Neural crest cell (in vitro differentiated cells): ENCODE measurements at regions not wholly inside any gene's neighbourhood (a gene's known extent, or its start where the extent isn't known, plus 50 kb on each side); places are given as distances from the start of the nearest gene placed in this dataset.
"Not testable (repeated sequence)": the region's sequence is repeated elsewhere in the genome, so short reads cannot be mapped to it uniquely, and the experiment has no call there.

Source experiments
- DNase-seq: peaks from one replicate; pipeline ENCODE4 v3.0.0; 2021; ENCODE audit warnings: low read depth, mixed read lengths, low spot score
- H3K27ac Mint-ChIP-seq: one replicate; pipeline ENCODE4 v1.8.0; 2021; ENCODE audit warnings: mild to moderate bottlenecking, mixed read lengths; ENCODE audit not compliant: unreplicated experiment
- H3K27me3 Mint-ChIP-seq: 2 replicates; pipeline ENCODE4 v1.8.0; 2021; ENCODE audit warnings: low read depth, mild to moderate bottlenecking, mixed read lengths
- H3K36me3 Mint-ChIP-seq: 2 replicates; pipeline ENCODE4 v1.8.0; 2021; ENCODE audit warnings: low read depth, mild to moderate bottlenecking, mixed read lengths
- H3K4me1 Mint-ChIP-seq: 2 replicates; pipeline ENCODE4 v1.8.0; 2021; ENCODE audit warnings: mixed read lengths
- H3K4me3 Mint-ChIP-seq: one replicate; pipeline ENCODE4 v1.8.0; 2021; ENCODE audit warnings: mild to moderate bottlenecking, mixed read lengths
- H3K9me3 Mint-ChIP-seq: 2 replicates; pipeline ENCODE4 v1.8.0; 2021; ENCODE audit warnings: mixed read lengths
- CTCF ChIP-seq: fragments of 200-600 bp; sonication (generic); conservative IDR thresholded peaks from 2 replicates; pipeline ENCODE4 v1.5.0; 2021; ENCODE audit warnings: antibody characterized with exemption, mild to moderate bottlenecking

GRCh38 chr11:38384568-38384967, 1786.5 kb upstream of the RAG2 start:
- Mint-ChIP-seq H3K4me3 (no peak overlapping the region), H3K4me1 (peaks cover 6% of the 10 kb centered on the region), H3K9me3 (no peaks in the 10 kb centered on the region), H3K27me3 (no peaks in the 10 kb centered on the region), H3K27ac (no peak overlapping the region), H3K36me3 (no peaks in the 10 kb centered on the region)
- no peak for TF ChIP-seq CTCF
- DNase-seq: no peak

GRCh38 chr11:38365274-38365673, 1767.2 kb upstream of the RAG2 start:
- no peak overlapping the region for H3K4me3 Mint-ChIP-seq
- no peak for TF ChIP-seq CTCF

GRCh38 chr11:38356255-38356654, 1758.2 kb upstream of the RAG2 start:
- Mint-ChIP-seq H3K27ac (no peak overlapping the region), H3K27me3 (no peaks in the 10 kb centered on the region), H3K36me3 (peaks cover 3% of the 10 kb centered on the region), H3K4me3 (no peak overlapping the region), H3K4me1 (no peaks in the 10 kb centered on the region), H3K9me3 (peaks cover 5% of the 10 kb centered on the region)
- no peak for TF ChIP-seq CTCF
- DNase-seq: no peak

More at GRCh38 chr11:38365274-38365673, 1767.2 kb upstream of the RAG2 start:
- H3K36me3 Mint-ChIP-seq: no peaks in the 10 kb centered on the region
- no peaks in the 10 kb centered on the region for H3K9me3 Mint-ChIP-seq
- no peaks in the 10 kb centered on the region for H3K27me3 Mint-ChIP-seq
- no peaks in the 10 kb centered on the region for H3K4me1 Mint-ChIP-seq
- DNase-seq: no peak
- H3K27ac Mint-ChIP-seq: no peak overlapping the region

- Mint-ChIP-seq H3K4me3 (no peak overlapping the region), H3K9me3 (no peaks in the 10 kb centered on the region), H3K4me1 (no peaks in the 10 kb centered on the region), H3K36me3 (no peaks in the 10 kb centered on the region), H3K27ac (no peak overlapping the region), H3K27me3 (no peaks in the 10 kb centered on the region)
- no peak for DNase-seq
- no peak for TF ChIP-seq CTCF
These were observed 1747.2 kb upstream of the RAG2 start for GRCh38 chr11:38345286-38345685.

- not testable (repeated sequence) for DNase-seq, H3K9me3 Mint-ChIP-seq, H3K36me3 Mint-ChIP-seq, H3K27me3 Mint-ChIP-seq, H3K27ac Mint-ChIP-seq, H3K4me3 Mint-ChIP-seq, H3K4me1 Mint-ChIP-seq
These were observed 1743.6 kb upstream of the RAG2 start for GRCh38 chr11:38341612-38342011.

GRCh38 chr11:38339835-38340440, 1741.9 kb upstream of the RAG2 start:
- Mint-ChIP-seq H3K27ac (no peak overlapping the region), H3K9me3 (peaks cover 8% of the 10 kb centered on the region), H3K36me3 (peaks cover 3% of the 10 kb centered on the region), H3K4me3 (no peak overlapping the region), H3K27me3 (no peaks in the 10 kb centered on the region), H3K4me1 (no peaks in the 10 kb centered on the region)
- DNase-seq: no peak
- no peak for TF ChIP-seq CTCF

GRCh38 chr11:38338022-38338421, 1740.0 kb upstream of the RAG2 start:
- H3K27ac Mint-ChIP-seq, H3K4me1 Mint-ChIP-seq, H3K27me3 Mint-ChIP-seq, H3K9me3 Mint-ChIP-seq, H3K4me3 Mint-ChIP-seq, H3K36me3 Mint-ChIP-seq, DNase-seq: not testable (repeated sequence)
